SK-N-MC (cell line): ENCODE measurements at regions not wholly inside any gene's neighbourhood (a gene's known extent, or its start where the extent isn't known, plus 50 kb on each side); places are given as distances from the start of the nearest gene placed in this dataset.

Source experiments
- EZH2 ChIP-seq: fragments of 200-600 bp; sonication (generic); IDR thresholded peaks from one replicate; pipeline ENCODE4 v1.6.1; 2017; ENCODE audit warnings: antibody characterized with exemption
- POLR2AphosphoS5 ChIP-seq: IDR thresholded peaks from 2 replicates; pipeline ENCODE4 v1.6.1; 2012; ENCODE audit warnings: mild to moderate bottlenecking, low read depth, low read length, borderline replicate concordance

DNA sequence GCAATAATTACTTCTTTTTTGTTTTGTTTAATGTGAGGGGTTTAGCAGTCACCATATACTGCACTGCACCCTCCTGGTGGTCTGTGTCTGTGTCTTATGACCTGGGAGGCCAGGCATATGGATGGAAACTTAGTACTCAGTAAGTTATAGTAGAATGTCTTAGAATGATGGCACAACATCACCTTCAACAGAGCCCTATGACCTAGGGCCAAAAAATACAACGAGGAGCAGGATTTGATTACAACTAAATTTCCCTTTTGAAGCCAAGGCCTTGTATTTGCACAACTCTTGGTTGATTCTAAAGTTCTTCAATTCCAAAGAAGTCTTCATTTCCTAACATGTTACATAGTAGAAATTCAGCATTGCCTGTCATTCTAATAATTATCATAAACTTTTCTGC lies 422.1 kb upstream of the PIK3R1 start:
- TF ChIP-seq EZH2 (no peak), POLR2AphosphoS5 (no peak)
